Hematopoietic multipotent progenitor cell (in vitro differentiated cells): ENCODE measurements at regions not wholly inside any gene's neighbourhood (a gene's known extent, or its start where the extent isn't known, plus 50 kb on each side); places are given as distances from the start of the nearest gene placed in this dataset.

Source experiments
- DNase-seq, 3 donors: peaks; one replicate each; pipeline ENCODE4 v3.0.0-alpha.2; 2011 to 2015; ENCODE audit warnings: low read depth in 2 of 3, low spot score in 2 of 3

GRCh38 chr5:67366276-67366675 is 169.7 kb upstream of the CD180 start:
- DNase-seq: no peak

DNA sequence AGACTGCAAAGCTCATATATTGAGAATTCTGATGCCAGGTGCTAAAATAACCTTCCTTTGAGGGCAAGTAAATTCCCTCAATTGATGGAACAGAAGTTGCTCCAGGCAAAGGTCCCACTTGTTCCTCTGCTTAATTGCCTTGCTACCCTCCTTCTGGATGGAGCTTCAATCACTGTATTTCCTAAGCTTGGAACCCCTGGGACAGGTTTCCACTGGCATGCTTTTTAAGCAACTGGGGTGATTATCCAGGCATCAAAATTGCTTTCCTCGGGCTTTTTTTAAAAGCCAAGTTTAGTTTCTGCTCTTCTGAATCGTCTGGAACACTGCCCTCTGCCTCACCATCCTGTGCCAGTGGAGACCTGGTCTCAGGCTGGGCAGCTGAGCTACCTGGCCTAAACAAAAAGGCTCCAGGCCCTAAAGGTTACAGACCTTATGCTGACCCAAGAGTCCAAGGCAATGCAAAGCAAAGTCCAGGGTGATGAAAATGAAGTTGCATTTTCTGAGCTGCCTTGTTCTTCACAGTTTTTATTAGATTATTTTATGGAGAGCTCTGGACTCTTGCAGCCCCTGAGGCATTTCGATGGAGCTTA is 167.9 kb upstream of the CD180 start:
- DNase-seq: no peak

- no peak for DNase-seq
These were observed 167.4 kb upstream of the CD180 start for GRCh38 chr5:67363963-67364362.

- DNase-seq: no peak
These were observed 166.6 kb upstream of the CD180 start for GRCh38 chr5:67363180-67363709.

DNA sequence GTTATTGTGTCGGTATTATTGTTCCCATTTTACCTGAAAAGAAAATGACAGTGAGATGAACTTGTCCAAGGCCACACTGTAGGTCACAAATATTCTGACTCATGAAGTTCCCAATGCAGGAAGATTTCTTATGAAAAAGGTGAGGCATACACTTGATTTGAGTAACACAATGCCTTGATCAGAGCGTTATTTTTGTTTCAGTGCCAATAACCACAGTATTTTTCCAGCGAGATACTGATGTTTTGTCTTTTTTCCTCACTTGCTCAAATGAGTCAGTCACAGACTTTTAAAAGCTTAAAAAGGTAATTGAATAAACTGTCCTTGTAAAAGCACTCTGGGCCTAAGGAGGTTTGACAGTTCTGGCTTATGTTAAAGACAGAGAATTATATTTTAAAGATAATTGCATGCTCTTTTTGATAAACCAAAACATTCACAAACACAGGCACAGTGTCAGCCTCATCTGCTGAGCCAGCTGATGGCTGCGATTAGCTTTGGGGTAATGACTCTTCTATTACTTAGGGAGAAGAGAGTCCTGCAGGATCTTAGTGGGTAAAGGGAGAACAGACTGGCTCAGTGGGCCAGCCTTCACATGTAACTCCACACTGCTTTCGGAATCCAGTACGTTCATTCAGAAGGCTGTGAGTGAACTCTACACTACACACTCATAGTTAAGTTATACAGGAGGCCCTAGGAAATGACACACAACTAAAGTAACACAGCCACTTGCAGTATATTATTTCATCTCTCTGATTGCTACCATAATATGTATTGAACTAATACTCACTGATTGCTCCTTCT is 165.5 kb upstream of the CD180 start:
- no peak for DNase-seq

- DNase-seq: peak in 2 of 3 donors; percentile 11 to 41
These were observed 163.4 kb upstream of the CD180 start for GRCh38 chr5:67360047-67360446.

- DNase-seq: no peak
These were observed 161.6 kb upstream of the CD180 start for GRCh38 chr5:67358186-67358585.

GRCh38 chr5:67355120-67355713 is 158.6 kb upstream of the CD180 start:
- DNase-seq: no peak

DNA sequence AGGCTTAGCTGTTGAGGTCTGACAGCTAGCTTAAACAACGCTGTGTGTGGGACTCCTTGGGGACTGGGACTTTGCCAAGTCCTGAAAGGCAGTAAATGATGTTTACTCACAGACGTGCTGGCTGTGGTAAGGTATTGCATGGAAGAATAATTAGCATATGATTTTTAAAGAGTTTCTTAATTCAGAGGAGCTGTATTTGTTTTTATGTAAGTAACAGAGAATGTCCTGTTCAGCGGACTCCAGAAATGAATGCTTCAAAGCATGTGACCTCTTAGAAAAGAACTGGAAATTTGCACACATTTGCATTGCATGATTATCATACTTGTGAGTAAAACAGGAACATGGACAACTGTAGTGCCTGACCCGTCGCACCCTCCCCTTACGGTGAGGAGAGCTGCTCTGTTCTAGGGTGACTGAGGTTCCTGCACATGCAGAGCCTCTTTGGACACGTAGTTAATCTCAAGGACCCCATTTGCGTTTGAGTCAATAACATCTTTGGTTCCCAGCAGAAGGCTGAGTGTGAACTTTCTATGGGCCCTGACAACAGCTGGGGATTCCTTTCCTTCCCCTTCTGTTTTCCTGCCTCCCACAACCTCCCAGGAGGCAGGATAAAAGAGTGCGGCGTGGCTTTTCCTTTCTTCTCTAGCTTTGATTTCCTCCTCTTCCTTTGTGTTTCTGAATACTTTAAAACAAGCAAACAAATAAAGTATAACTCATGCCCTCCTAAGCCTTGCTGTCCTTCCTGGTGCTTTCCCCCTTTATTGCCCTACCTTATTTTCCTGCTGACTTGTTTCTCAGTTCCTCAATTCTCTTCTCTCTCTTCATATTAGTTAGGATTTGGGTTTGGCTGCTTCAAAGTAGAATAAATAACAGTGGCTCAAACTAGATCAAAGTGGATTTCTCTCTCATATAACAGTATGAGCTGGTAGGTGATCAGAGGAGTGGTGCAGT is 157.2 kb upstream of the CD180 start:
- DNase-seq: peak in 1 of 3 donors; percentile 24

DNA sequence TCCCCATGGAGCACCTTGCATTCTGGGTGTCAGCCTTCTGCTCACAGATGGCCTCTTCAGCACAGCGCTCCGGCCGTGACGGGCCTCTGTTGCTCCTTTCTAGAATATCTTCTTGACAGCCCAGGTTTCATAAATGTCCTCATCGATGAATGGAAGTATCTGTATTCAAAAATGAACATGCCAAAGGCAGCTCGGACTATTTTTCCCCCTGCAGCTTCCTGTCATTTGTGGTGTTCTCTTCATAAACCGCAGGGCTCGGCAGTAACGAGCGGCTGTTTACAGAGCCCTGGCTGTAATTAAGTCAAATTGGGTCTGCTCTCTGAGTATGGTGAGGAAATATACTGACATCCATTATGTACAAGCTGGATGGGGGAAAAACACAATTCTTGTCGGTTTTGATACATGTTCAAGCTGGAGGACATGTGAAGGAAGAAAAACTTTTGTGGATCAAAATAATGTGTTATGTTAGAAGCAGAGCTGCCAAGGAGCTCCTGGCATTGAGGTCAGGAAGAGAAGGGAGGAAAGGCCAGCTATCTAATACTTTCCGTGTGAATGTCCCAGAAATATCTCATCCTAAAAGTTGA is 154.1 kb upstream of the CD180 start:
- DNase-seq: peak in 2 of 3 donors; percentile 18 to 62

- DNase-seq: peak in 2 of 3 donors; percentile 25 to 27
These were observed 153.6 kb upstream of the CD180 start for GRCh38 chr5:67350185-67350584.

GRCh38 chr5:67347821-67348220 is 151.2 kb upstream of the CD180 start:
- no peak for DNase-seq

DNA sequence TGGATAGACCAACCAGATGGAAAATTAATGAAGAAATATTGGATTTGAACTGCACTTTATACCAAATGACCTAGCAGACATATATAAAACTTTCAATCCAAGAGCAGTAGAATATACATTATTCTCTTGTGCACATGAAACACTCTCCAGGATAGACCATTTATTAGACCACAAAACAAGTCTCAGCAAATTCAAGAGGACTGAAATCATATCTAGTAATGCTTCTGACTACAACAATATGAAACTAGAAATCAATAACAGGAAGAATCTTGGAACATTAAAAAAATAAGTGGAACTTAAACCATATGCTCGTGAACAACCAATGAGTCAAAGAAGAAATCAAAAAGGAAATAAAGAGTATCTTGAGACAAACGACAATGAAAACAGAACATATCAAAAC is 150.0 kb upstream of the CD180 start:
- no peak for DNase-seq

- DNase-seq: no peak
These were observed 148.3 kb upstream of the CD180 start for GRCh38 chr5:67344870-67345269.

DNA sequence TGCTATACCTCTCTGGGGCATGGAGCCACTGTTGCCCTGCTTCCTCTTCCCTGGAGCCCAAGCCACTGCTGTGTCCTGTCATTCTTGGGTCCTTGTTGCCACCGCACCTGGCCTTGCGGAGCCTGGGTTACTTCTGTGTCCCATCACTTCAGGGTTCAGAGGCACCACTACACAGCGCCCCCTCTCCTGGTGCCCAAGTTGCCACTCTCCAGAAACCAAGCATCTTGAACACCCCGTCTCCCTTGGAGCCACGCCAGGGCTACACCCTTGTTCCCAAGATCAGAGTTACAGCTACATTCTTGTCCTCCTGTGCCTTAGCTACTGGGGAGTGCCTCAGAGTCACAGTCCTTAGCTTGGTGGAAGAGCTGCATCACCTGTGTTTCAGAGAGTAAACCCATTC is 147.2 kb upstream of the CD180 start:
- no peak for DNase-seq

- DNase-seq: no peak
These were observed 144.9 kb upstream of the CD180 start for GRCh38 chr5:67341478-67341877.

DNA sequence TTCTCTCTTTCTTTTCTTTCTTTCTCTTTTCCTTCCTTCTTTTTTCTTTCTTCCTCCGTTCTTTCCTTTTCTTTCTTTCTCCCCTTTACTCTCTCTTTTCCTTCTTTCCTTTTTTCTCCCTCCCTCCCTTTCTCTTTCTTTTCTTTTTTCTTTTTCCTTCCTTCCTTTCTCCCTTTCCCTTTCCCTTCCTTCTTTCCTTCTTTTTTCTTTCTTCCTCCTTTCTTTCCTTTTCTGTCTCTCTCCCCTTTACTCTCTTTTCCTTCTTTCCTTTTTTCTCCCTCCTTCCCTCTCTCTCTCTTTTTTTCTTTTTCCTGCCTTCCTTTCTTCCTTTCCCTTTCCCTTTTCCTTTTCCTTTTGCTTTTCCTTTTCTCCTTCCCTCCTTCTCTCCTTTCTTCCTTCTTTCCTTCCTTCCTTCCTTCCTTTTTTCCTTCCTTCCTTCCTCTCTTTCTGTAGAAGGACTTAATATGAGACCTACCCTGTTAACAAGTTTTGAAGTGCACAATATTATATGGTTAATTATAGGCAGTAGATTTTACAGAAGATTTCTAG is 142.7 kb upstream of the CD180 start:
- no peak for DNase-seq

- no peak for DNase-seq
These were observed 141.8 kb upstream of the CD180 start for GRCh38 chr5:67338421-67338820.

- no peak for DNase-seq
These were observed 141.2 kb upstream of the CD180 start for GRCh38 chr5:67337751-67338150.

DNA sequence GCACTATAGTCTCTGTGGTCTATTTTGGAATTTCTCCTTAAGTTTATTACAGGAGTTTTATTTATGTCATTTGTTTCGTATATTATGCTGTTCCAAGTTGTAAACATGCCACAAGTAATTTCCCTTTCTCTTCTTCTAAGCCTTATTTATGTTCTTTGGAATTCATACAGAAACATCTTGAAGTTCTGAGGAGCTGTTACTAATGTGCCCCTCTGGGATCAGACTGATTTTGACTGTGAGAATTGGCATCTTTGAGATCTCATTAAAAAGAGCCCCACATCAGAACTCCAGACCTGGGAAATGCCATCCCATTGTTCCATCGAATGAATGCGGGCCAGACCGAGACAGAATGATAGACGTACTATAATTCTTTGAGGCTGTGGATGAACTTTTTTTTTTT is 138.8 kb upstream of the CD180 start:
- DNase-seq: no peak
